ENCODE measurements at regions not wholly inside any gene's neighbourhood (a gene's known extent, or its start where the extent isn't known, plus 50 kb on each side); places are given as distances from the start of the nearest gene placed in this dataset.

DNA sequence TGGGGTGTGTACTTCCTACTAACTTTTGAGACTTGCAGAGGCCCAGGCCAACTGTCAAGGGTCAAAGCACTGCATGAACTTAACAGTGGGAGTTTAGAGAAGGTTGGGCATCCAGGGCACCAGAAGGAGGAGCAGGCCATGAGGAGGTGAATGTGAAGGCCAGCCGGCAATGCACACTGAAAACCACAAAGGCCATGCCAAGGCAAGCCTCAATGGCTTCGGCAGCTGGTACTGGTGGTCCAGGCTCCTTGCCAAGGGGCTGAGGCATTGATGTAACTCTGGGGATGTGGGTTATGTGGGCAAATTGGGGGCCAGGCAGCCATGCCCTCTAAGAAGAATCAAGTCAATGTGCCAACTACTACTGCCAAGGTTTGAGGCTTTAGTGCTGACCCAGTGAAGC lies 222.4 kb downstream of the UNC5CL start:
- TF ChIP-seq ATF1 (CRISPR knock-in tag; IDR thresholded peaks at IDR 0.05) (no peak), ZBTB21 (CRISPR knock-in tag; IDR thresholded peaks at IDR 0.05; ENCODE audit: borderline replicate concordance) (no peak)
